OCI-LY1 (cell line): ENCODE measurements at regions not wholly inside any gene's neighbourhood (a gene's known extent, or its start where the extent isn't known, plus 50 kb on each side); places are given as distances from the start of the nearest gene placed in this dataset.

Source experiments
- EZH2 ChIP-seq: fragments of 200-600 bp; sonication (generic), shearing (Covaris generic); IDR thresholded peaks from 2 replicates; pipeline ENCODE4 v1.8.0; 2017; ENCODE audit warnings: borderline replicate concordance, mixed run types, mild to moderate bottlenecking, antibody characterized with exemption, low read length, moderate library complexity, mixed read lengths
- TF ChIP-seq, protein P1 (sequence below): fragments of 200-600 bp; sonication (generic), shearing (Covaris generic); IDR thresholded peaks from 2 replicates; pipeline ENCODE4 v1.5.1; 2017; ENCODE audit warnings: mild to moderate bottlenecking, antibody characterized with exemption, low read length, moderate library complexity, mixed read lengths

DNA sequence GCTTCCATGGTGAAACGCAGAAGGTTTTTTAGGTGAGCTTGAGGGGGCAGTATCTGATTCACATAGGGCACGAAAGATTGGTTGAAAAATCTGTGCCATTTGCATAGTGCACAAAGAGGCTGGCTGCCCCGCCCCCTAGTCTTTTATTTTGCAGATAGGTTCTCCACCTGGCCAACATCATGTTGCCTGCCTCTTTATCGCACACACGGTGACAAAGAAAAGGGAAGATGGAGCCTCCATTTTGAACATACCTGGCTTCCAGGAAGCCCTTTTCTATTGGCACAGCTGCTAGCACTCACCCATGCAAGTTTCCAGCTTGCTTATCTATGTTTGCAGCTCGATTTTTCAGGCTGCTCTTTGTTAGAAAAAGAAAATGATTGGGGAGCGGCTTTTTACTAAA lies 316.2 kb upstream of the KLHL1 start:
- TF ChIP-seq, protein P1, sequence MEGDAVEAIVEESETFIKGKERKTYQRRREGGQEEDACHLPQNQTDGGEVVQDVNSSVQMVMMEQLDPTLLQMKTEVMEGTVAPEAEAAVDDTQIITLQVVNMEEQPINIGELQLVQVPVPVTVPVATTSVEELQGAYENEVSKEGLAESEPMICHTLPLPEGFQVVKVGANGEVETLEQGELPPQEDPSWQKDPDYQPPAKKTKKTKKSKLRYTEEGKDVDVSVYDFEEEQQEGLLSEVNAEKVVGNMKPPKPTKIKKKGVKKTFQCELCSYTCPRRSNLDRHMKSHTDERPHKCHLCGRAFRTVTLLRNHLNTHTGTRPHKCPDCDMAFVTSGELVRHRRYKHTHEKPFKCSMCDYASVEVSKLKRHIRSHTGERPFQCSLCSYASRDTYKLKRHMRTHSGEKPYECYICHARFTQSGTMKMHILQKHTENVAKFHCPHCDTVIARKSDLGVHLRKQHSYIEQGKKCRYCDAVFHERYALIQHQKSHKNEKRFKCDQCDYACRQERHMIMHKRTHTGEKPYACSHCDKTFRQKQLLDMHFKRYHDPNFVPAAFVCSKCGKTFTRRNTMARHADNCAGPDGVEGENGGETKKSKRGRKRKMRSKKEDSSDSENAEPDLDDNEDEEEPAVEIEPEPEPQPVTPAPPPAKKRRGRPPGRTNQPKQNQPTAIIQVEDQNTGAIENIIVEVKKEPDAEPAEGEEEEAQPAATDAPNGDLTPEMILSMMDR: no peak
- TF ChIP-seq EZH2: no peak
